Fibroblast of lung (primary cell): ENCODE measurements at regions not wholly inside any gene's neighbourhood (a gene's known extent, or its start where the extent isn't known, plus 50 kb on each side); places are given as distances from the start of the nearest gene placed in this dataset.

Experiments
- DNase-seq, 2 donors: peaks; one replicate each; pipeline versions ENCODE4 v3.0.0 to v3.0.0-alpha.2; 2010; ENCODE audit warnings: low read depth in 2 of 2
- H2AFZ ChIP-seq: 2 replicates; pipeline ENCODE4 v1.5.1; 2012; ENCODE audit warnings: low read length, control low read depth, inconsistent platforms
- H3K27ac ChIP-seq: 2 replicates; pipeline ENCODE4 v1.5.1; 2011; ENCODE audit warnings: low read length, control low read depth; ENCODE audit not compliant: insufficient read depth
- H3K27me3 ChIP-seq: 2 replicates; pipeline ENCODE4 v1.5.1; 2011; ENCODE audit warnings: mild to moderate bottlenecking, low read length; ENCODE audit not compliant: control insufficient read depth, insufficient read depth
- H3K36me3 ChIP-seq: 2 replicates; pipeline ENCODE4 v1.5.1; 2011; ENCODE audit warnings: low read length; ENCODE audit not compliant: control insufficient read depth, insufficient read depth
- H3K4me1 ChIP-seq: 2 replicates; pipeline ENCODE4 v1.5.1; 2011; ENCODE audit warnings: low read length; ENCODE audit not compliant: control insufficient read depth, insufficient read depth; ENCODE audit errors: extremely low read depth
- H3K4me2 ChIP-seq: 2 replicates; pipeline ENCODE4 v1.5.1; 2011; ENCODE audit warnings: low read length, control low read depth; ENCODE audit not compliant: insufficient read depth; ENCODE audit errors: extremely low read depth
- H3K4me3 ChIP-seq, 4 experiments: fragments of 200-600 bp in 1 of 4; sonication (generic) in 1 of 4; replicated peaks in 1 of 4; 2 replicates each; pipeline ENCODE4 v1.5.1; 2011 to 2016; ENCODE audit warnings: low read length in 4 of 4, low read depth in 3 of 4, mild to moderate bottlenecking in 3 of 4, control low read depth in 2 of 4, inconsistent platforms in 1 of 4, mixed read lengths in 1 of 4; ENCODE audit not compliant: insufficient read depth in 1 of 4; ENCODE audit errors: control extremely low read depth in 1 of 4
- H3K79me2 ChIP-seq: 2 replicates; pipeline ENCODE4 v1.5.1; 2012; ENCODE audit warnings: mild to moderate bottlenecking, low read length, inconsistent platforms; ENCODE audit not compliant: control insufficient read depth, insufficient read depth
- H3K9ac ChIP-seq: 2 replicates; pipeline ENCODE4 v1.5.1; 2011; ENCODE audit warnings: mild to moderate bottlenecking, low read length, control low read depth; ENCODE audit not compliant: insufficient read depth
- H3K9me3 ChIP-seq: 2 replicates; pipeline ENCODE4 v1.5.1; 2012; ENCODE audit warnings: low read depth, low read length; ENCODE audit not compliant: control insufficient read depth, insufficient read depth
- H4K20me1 ChIP-seq: 2 replicates; pipeline ENCODE4 v1.5.1; 2011; ENCODE audit warnings: low read length; ENCODE audit not compliant: control insufficient read depth, insufficient read depth; ENCODE audit errors: extremely low read depth
- CTCF ChIP-seq, 2 donors: IDR thresholded peaks in 1 of 2; conservative IDR thresholded peaks in 1 of 2; 1 replicate in 1 of 2; 2 replicates in 1 of 2; pipeline ENCODE4 v1.5.1; 2011 to 2012; ENCODE audit warnings: low read length in 2 of 2, control low read depth in 1 of 2, inconsistent platforms in 1 of 2, low read depth in 1 of 2, mild to moderate bottlenecking in 1 of 2
- EZH2 ChIP-seq: IDR thresholded peaks from 2 replicates; pipeline ENCODE4 v1.5.1; 2012; ENCODE audit warnings: low read length, control low read depth, mild to moderate bottlenecking; ENCODE audit errors: missing control alignments

GRCh38 chr2:12402440-12403139 is 314.1 kb upstream of the TRIB2 start:
- H3K4me2 ChIP-seq: no peak overlapping the region
- no peak overlapping the region for H3K9ac ChIP-seq
- no peaks in the 10 kb centered on the region for H3K79me2 ChIP-seq
- no peaks in the 10 kb centered on the region for H3K4me1 ChIP-seq
- TF ChIP-seq CTCF (conservative IDR thresholded peaks at IDR 0.05 in 1 of 2, IDR thresholded peaks at IDR 0.05 in 1 of 2; ENCODE audit: low read depth in 1 of 2, low read length in 2 of 2): no peak
- TF ChIP-seq EZH2: no peak
- no peak for DNase-seq
- no peak overlapping the region for H2AFZ ChIP-seq
- no peak overlapping the region for H3K4me3 ChIP-seq
- H3K9me3 ChIP-seq: no peaks in the 10 kb centered on the region
- H4K20me1 ChIP-seq: no peaks in the 10 kb centered on the region
- no peaks in the 10 kb centered on the region for H3K36me3 ChIP-seq
- no peak overlapping the region for H3K27ac ChIP-seq
- no peaks in the 10 kb centered on the region for H3K27me3 ChIP-seq

GRCh38 chr2:12404497-12404896 is 312.2 kb upstream of the TRIB2 start:
- Histone ChIP-seq H3K4me3 (no peak overlapping the region), H3K9ac (no peak overlapping the region), H3K36me3 (no peaks in the 10 kb centered on the region), H4K20me1 (no peaks in the 10 kb centered on the region), H3K9me3 (no peaks in the 10 kb centered on the region), H3K4me2 (no peak overlapping the region), H3K4me1 (no peaks in the 10 kb centered on the region), H3K27me3 (no peaks in the 10 kb centered on the region), H2AFZ (no peak overlapping the region), H3K79me2 (no peaks in the 10 kb centered on the region), H3K27ac (no peak overlapping the region)
- TF ChIP-seq CTCF (conservative IDR thresholded peaks at IDR 0.05 in 1 of 2, IDR thresholded peaks at IDR 0.05 in 1 of 2; ENCODE audit: low read depth in 1 of 2, low read length in 2 of 2) (no peak), EZH2 (no peak)
- DNase-seq: no peak

GRCh38 chr2:12407160-12407559 is 309.6 kb upstream of the TRIB2 start:
- Histone ChIP-seq H4K20me1 (no peaks in the 10 kb centered on the region), H2AFZ (no peak overlapping the region), H3K79me2 (no peaks in the 10 kb centered on the region), H3K36me3 (no peaks in the 10 kb centered on the region), H3K27ac (no peak overlapping the region), H3K4me1 (no peaks in the 10 kb centered on the region), H3K4me2 (no peak overlapping the region), H3K9ac (no peak overlapping the region), H3K4me3 (no peak overlapping the region), H3K27me3 (no peaks in the 10 kb centered on the region), H3K9me3 (no peaks in the 10 kb centered on the region)
- TF ChIP-seq CTCF (conservative IDR thresholded peaks at IDR 0.05 in 1 of 2, IDR thresholded peaks at IDR 0.05 in 1 of 2; ENCODE audit: low read depth in 1 of 2, low read length in 2 of 2) (no peak), EZH2 (no peak)
- DNase-seq: no peak
